Glomerular visceral epithelial cell (primary cell): ENCODE measurements at regions not wholly inside any gene's neighbourhood (a gene's known extent, or its start where the extent isn't known, plus 50 kb on each side); places are given as distances from the start of the nearest gene placed in this dataset.

Experiments
- DNase-seq: peaks from one replicate; pipeline ENCODE4 v3.0.0-alpha.2; 2016; ENCODE audit errors: extremely low spot score

DNA sequence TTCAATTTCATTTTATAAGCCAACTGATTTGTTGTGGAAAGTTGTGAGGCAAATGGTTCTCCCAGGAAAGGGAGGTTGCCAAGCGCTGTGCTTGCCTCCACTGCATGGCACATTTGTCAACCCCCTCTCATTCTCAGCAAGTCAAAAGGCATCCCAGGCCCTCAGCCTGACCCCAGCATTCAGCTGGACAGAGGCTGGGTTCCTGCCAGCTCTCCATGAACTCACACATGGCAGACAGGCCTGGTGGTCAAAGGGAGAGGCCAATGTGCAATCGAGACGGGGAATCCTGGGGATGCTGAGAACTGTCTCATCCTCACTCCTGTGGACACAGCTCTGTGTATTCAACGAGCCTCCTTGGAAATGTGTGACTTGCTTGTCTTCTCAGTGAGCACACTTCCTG lies 106.0 kb upstream of the CDH4 start:
- no peak for DNase-seq

DNA sequence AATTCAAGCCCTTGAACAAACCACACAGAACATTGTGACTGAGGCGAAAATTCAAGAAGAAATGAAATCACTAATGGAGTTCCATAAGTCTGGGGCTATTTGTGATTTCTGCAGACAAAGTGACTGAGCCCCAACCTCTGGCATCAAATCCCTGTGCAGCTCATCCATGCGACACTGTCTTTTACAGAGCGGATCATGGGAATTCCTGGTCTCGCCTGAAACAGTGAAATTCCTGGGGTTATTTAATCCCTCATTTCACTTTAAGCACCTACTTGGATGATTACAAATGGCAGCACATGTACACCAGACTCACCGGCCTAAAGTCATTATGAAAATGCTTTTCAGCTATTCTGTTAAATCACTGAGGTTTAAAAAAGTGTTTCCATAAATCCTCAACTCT lies 102.4 kb upstream of the CDH4 start:
- no peak for DNase-seq

DNA sequence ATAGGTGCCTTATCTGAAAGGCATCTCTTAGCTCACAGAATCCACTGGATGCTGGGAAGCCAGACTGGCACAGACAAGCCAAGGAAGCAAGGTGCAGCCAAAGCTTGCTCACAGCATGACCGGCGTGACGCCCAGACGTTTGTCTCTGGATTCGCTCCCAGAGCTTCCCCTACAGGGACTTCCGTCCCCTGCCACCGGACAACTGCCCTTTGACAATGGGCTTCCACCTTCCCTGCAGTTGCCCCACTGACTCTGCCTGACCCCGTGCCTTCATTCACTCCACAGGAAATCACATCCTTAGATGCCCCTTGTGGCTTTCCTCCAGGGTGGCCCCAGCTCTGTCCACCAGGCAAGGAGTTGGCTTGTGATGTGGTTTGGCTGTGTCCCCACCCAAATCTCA lies 94.8 kb upstream of the CDH4 start:
- DNase-seq: no peak

DNA sequence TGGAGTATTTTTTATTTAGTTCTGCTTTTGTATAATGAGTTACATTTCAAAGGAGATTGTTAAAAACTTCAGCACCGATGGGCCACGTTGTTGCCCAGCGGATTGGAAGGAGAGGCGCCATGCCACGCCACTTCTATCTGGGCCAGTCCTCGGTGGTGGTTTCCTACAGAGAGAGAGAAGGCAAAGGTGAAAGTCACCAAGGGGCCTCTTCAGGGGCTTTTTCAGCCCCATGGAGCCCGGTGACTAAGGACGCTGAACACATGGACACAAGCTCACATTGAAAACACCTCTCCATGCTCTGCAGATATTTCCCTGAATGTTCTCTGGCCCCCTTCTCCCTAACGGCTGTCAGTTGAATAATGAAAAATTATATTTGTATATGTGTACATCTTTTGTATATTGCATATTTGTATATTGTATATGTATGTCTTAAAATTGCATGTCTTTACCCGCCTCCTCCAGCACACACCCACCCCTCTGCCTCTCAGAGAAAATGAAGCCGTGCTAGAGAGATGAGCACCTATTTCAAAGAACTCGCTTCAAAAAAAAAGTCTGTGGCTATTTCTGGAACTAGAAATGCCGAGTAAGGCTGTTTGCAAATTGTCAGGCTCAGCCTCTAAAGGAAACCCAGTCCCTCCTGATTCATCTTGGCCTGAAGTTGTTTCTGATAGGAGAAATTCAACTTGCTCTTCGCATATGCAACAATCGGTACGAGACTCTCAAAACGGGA lies 91.9 kb upstream of the CDH4 start:
- no peak for DNase-seq

DNA sequence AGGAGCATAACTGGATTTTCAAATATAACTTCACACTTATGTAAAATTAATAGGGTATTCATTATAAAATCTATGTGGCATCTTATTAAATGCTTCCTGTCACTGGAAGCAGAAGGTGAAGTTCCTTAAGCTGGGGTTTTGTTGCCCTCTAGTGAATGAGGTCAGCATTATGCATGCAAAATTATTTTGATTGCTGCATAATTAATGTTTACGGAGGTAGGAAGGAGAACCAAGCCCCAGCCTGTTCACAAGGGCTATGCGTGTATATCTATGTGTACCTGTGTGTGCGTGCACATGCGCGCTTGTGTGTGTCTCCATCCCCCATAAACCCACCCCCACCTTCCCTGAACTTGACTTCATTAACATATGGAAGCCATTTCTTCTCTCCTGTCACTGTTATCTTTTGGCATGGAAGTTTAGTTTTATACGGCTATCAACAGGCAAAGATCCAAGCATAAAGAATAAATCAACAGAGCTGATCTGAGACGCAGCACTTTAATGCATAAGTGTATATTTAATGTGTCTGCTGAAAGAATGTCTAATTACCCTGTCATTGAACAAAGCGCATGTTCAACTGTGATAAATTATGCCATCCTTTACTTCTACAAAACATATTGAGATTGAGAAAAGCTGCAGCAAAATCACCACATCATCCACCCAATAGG lies 90.2 kb upstream of the CDH4 start:
- no peak for DNase-seq

DNA sequence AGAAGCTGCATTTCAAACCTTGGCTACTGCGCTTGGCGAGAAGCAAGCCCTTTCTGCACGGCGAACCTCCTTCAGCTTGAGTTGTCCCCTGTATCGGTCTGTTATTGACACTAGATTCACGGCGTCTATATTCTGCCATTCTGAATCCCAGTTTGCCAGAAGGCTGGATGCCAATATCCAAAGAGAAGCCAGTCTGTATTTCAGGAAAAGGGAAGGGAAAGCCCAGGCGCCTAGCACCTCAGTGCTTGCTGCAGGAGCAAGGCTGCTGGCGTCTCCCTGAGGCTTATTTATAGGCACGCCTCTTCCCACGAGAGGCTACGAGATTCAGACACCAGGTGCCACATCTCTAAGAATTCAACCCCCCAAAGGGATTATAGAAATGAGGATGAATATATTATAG lies 89.6 kb upstream of the CDH4 start:
- no peak for DNase-seq

DNA sequence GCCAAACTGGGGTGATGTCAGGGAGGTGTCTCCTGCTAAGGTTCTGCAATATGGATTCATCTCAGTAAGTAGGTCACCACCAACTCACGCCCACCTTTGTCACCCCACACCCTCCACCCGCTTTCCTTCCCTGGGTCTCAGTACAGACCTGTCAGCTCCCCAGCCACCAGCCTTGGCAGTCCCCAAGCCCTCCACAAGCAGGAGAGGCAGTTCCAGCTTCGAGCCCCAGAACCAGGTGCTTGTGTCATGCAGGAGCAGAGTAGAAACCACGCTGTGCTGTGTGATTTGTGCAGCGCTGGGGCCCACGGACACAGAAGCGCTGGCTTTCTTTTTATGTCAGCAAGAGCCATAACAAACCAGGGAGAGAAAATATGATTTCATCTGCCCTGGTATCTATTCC lies 89.0 kb upstream of the CDH4 start:
- no peak for DNase-seq

DNA sequence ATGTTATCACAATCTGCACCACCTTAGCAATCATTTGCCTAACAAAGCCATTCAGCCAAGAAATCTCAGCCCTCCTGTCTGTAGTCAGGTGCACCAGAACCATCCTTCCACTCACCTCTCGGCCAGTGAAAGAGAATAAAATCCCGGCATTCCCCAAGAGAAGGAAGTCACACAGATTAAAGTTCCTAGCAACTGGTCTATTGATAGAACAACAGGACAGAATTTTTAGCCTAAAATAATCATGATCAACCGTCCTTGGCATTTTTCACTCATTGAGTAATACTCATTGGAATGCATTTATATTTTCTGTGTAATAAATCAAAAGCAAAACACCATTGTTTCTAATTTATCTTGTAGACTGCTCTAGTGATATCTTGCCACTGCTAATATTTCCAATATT lies 85.7 kb upstream of the CDH4 start:
- DNase-seq: peak; percentile 64

DNA sequence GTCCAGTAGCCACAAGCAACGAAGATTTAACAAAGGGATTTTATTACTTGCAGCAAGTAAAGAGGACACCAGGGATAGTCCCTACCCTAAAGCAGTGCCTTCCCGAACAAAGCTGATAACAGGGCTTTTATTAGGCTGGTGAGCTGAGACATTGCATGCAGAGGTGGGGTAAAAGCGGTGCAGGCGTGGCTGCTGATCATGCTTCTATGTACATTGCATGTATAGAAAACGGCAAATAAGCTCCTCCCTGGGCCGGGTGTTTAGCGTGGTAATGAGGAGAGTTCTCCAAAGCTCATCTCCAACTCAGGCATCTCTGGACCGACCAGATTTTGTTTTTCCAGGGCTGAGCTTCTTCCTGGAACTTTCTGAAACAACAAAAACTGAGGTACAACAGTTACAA lies 83.5 kb upstream of the CDH4 start:
- DNase-seq: no peak

DNA sequence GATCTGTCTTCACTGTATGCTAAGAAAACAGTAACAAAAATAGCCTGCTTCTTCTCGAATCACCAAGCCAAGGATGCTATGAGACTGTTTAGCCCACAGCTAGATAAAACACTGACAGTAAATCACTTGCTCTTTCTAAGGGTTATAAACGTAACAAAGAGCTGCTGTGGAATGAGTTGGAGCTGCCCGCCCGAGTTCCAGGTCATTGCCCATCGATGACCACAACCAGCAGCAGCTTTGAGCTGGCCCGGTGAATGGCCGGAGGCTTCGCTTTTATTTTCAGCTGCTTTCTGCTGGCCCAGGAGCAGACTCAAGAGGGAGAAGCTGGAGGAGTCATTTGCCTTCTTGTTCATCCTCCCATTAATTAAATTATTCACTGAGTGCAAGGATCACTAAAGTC lies 82.2 kb upstream of the CDH4 start:
- peak; percentile 86 for DNase-seq

DNA sequence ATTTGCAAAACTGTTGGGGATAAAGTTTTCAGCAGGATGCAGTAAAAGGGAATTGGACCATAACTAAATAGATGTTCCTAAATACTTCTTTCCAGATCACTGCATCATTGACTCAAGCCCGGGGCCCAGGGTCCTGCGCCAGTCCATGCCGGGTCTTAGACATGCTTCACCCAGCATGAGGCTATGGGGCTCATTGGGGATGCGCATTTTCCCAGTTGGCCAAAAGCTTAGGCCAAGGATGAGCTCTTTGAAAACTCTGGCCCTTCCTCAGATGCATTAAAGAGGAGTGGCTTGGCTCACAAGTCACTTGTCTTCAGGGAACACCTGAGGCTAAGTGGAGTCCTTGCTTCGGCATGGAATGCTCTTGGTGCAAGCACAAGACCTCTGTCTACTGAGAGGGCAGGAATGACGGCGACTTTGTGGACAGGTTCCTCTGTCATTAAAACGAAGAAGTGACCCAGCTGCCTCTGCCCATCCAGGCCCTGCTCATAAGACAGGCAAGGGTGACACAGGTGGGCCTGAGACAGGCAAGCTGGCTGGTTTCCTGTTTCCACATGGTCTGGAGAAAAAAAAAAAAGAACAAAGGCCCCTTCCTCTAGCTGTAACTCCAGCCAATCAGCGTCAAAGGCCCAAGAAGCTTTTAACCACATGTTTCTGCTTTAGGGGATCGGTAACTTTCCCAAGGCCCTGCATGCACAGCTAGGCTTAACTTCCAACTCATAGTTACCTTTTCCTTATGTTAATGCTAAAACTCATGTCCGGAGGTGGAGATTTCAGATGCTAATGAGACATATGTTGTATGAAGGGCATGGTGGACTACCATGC lies 81.4 kb upstream of the CDH4 start:
- DNase-seq: peak; percentile 66

DNA sequence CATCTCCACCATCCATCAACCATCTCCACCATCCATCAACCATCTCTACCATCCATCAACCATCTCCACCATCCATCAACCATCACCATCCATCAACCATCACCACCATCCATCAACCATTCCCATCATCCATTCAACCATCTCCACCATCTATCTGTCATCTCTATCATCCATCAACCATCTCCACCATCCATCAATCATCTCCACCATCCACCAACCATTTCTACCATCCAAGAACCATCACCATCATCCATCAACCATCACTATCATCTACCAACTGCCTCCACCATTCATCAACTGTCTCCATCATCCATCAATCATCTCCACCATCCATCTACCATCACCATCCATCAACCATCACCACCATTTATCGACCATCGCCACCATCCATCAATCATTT lies 78.8 kb upstream of the CDH4 start:
- DNase-seq: no peak

DNA sequence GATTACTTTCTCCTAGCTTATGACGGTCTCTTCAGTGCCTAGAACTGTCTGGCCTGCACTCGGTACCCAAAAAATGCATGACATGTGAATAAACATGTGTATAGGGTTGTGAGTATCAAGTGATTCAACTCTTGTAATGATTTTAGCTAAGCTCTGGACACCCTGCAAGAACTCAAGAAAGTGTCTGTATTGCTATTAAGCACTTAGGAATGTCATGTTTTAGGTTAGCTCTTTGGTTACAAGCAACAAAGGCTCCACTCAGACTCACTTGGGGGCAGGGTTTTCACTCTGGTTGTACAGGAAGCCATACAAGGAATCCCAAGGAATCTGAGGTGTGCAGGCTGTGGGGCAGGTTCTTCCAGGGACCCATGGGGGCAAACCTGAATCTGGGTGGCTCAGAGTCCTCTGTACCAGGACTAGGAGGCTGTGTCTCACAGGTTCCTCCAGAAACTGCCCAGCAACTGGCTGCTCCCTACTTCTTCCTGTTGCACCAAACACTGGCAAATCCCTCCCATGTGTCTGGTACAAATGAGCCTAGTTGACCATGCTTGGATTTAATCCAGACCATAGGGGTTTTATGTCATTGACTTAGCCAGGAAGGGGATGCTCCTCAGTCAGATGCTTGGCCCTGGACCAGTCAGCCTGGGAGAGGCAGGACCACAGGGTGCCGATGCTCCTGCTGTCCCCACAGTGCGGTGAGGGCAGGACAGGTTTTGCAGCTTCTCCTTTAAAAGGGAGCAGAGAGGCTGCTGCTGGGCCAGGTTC lies 77.9 kb upstream of the CDH4 start:
- DNase-seq: peak; percentile 73

DNA sequence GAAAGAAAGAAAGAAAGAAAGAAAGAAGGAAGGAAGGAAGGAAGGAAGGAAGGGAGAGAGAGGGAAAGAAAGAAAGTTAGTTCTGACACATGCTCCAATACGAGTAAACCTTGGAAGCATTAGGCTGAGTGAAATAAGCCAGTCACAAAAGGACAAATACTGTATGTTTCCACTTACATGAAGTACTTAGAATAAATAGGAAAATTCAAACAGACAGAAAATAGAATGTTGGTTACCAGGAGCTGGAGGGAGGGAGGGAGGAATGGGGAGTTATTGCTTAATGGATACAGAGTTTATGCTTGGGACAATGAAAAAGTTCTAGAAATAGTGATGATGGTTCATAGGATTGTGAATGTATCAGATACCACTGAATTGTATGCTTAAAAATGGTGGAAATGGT lies 75.2 kb upstream of the CDH4 start:
- DNase-seq: no peak

DNA sequence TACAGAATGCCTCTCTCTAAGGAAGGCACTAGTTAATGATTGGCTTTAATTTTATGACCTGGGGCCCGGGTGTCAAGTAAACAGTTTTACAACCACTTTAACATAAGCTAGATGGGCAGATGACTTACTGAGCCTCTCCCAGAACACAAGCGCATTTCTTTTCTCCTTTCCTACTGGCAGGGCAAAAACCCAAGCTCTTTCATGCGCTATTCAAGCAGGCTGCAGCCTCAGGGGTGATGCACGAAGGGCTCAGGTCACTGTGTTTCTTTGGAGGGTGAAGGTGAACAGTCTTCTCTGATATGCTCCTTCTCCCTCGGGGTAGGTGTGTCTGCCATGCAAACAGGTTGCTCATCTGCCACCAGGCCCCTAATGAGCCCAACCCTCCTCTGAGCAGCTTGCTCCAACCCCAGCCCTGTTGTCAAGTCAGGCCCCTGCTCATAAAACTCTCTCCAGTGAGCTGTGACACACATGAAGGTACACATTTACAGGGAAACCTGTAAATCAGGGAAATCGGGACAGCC lies 73.5 kb upstream of the CDH4 start:
- DNase-seq: no peak

DNA sequence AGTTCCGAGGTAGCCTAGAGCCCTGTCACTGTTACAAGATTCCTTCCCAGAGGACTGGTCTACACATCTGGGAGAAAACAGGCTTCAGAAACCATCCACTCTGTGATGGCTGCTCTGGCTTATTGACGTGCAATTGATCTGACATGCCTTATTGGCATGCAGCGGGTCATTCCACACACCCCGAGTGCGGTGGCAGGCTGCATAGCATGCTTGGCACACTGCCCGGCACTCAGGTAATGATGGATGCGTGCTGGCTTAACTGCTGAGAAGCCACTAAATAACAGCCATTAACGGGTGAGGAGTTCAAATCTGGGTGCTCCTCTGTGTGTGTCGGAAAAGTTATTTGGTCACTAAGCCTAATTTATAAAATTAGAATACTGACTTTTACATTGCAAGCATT lies 67.9 kb upstream of the CDH4 start:
- no peak for DNase-seq

DNA sequence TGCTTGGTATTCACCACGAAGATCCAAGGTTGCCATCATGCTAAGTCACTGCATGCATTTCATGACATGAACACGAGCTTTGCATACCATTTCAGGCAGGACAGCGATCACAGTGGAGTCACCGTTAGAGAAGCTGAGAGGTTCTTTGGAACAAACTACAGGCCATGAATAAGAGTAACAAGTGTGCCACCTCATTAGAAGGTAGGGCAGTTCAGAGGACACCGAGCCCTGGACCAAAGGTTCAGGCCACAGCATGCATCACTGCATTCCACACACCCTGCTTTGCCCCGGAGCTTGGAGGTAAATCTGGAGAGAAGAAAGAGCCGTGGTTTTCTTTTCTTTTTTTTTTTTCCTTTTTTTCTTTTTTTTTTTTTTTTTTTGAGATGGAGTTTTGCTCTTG lies 66.9 kb upstream of the CDH4 start:
- DNase-seq: no peak

DNA sequence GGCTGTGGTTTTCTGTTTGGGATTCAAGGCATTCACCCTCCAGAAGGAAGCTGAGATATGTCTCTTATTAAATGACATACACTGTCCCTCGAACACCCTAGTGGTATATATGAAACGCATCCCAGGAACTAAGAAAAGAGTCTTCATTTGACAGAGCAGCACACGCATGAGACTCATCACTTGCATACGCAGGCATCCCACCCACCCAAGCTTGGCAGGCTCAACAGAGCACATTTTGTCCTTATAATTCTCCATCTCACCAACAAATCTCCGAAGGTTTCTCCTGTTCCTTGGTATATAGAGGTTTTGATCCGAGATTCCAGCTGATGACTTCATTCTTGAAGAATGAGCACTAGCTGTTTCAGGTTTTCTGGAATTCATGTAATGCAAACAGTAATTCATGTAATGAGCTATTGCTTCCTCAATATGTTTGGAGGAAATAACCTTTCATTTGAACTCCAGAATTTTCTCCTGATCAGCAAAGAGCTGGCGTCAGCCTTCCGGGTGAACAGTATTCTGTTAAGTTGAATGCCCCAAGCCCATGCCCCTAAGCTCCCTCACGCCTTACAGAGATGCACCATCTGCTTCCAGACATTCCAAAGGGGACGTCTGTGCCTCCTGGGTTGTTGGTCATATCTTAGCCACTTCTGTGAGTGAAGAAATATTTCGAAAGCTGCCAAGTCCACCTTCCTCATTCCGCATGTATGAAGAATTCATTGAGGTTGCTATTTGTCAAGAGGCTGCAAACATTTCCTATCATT lies 66.0 kb upstream of the CDH4 start:
- peak; percentile 95 for DNase-seq

DNA sequence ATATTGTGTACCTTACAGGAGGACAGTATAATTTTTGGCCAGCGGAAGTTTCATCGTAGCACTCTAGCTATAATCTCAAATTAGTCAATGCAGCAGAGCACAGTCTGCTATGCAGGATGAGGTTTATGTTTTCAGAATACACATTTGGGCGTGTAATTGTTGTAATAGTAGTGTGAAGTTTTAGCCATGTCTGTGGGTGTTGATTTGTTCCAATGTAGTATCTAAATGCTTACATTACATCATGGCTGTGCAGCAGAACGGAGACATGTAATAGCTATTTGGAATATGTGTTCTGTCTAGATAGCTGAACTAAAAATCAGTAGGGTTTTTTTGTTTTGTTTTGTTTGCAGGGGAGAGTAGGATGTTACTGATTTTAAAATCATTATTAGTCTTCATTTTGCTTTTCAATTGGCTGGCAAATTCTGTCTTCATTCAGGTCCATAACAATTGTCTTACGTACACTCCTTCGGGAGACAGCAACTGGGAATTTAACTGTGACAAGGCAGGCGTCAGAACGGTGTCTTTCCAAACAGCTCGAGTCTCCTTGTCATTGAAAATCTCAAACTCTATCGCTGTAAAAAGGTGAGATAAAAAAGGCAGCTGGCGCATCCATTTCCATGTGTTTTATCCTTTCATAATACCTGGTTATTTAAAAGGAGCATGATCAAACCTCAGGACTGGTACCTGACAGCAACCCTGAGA lies 65.1 kb upstream of the CDH4 start:
- DNase-seq: peak; percentile 21

DNA sequence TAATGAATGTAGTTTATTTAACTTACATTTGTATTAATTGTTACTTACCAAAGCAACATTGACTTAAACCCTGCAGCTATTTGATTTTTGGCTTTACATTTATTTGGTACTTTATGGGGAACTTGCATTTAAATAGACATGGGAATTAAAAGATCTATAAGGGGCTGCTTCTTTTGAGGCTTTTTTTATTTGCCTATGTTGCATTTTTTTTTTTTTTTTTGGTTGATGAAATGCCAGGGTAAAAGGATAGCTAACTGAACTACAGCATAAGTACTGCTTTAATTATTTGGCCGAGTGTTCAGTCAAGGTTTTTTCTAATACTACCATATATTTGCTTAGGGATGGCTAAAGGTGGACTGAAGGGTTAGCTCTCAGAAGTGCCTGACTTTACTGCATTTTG lies 62.5 kb upstream of the CDH4 start:
- no peak for DNase-seq

DNA sequence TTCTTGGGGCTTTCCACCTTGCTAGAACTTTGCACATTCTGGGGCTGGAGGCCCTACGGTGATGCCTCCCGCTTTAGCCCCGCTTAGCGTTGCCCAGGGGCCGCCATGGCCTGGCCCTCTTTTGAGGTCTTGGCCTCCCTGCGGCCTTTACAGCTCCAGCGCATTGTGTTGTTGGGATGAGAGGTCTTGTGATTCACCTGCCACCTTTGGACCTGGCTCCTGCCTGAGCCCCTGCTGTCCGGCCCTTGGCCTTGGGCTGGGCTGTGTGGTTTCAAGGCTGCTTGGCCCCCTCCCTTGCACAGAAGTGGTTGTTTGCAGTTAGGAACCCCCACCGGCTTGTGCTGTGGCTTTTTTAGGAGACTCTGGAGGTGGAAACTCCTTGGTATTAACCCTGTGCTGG lies 61.0 kb upstream of the CDH4 start:
- no peak for DNase-seq
